GM13977 (cell line): ENCODE measurements at regions not wholly inside any gene's neighbourhood (a gene's known extent, or its start where the extent isn't known, plus 50 kb on each side); places are given as distances from the start of the nearest gene placed in this dataset.

ENCODE experiments used
- DNase-seq: peaks from one replicate; pipeline ENCODE4 v3.0.0; 2012; ENCODE audit warnings: low spot score
- in situ Hi-C: fragments of 300-500 bp; cut with MboI; formaldehyde crosslinking; loops from one replicate; pipeline ENCODE4 v1.12.0; 2022; ENCODE audit warnings: low sequenced_read_pairs, low pct_unique_long_range_greater_than_20kb, mixed read lengths, inconsistent platforms; ENCODE audit not compliant: unreplicated experiment
- TF ChIP-seq, protein P1 (sequence below): IDR thresholded peaks from 2 replicates; pipeline ENCODE4 v1.5.1; 2012; ENCODE audit warnings: mild to moderate bottlenecking, control low read depth; ENCODE audit not compliant: insufficient read depth; ENCODE audit errors: extremely low read depth, missing control alignments

DNA sequence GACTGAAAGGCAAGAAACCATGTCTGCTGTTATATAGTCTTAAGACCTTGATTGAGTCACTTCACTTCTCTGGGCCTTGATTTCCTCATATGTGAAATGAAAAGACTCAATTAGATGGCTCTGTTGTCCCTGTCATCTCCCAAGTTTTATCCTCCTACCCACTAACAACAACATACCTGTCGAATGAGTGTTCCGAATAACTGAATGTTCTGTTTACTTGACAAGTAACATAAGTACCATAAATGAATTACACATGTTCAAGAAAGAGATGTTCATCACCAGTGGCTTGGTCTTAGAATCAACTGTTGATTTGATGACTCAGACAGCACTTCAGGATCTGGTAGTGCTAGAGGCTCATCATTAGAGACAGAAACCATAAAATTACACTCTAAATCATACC is 311.7 kb downstream of the VPS13C start:
- in situ Hi-C loops, result no loop called here
- TF ChIP-seq, protein P1, sequence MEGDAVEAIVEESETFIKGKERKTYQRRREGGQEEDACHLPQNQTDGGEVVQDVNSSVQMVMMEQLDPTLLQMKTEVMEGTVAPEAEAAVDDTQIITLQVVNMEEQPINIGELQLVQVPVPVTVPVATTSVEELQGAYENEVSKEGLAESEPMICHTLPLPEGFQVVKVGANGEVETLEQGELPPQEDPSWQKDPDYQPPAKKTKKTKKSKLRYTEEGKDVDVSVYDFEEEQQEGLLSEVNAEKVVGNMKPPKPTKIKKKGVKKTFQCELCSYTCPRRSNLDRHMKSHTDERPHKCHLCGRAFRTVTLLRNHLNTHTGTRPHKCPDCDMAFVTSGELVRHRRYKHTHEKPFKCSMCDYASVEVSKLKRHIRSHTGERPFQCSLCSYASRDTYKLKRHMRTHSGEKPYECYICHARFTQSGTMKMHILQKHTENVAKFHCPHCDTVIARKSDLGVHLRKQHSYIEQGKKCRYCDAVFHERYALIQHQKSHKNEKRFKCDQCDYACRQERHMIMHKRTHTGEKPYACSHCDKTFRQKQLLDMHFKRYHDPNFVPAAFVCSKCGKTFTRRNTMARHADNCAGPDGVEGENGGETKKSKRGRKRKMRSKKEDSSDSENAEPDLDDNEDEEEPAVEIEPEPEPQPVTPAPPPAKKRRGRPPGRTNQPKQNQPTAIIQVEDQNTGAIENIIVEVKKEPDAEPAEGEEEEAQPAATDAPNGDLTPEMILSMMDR, result no peak
- DNase-seq, result no peak

DNA sequence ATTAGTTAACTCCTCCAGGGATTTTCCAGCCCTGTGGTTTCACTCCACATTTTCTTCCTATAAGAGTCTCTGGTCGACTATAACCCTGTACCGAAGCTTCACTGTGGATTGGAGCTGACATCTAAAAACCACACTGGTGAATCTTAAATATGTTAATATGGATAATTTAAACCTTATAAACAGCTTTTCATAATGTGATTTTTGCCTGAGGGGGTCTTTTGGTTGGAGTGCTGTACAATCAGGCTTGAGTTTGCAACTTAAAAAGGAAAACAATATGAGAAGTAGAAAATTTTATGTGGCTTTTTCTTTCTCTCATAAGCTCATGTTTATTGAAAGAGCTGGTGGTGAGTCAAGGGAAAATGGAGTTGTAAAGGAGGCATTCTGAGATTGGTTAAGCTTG is 313.7 kb downstream of the VPS13C start:
- no peak for DNase-seq
- in situ Hi-C loops, result no loop called here
- TF ChIP-seq, protein P1, result no peak

DNA sequence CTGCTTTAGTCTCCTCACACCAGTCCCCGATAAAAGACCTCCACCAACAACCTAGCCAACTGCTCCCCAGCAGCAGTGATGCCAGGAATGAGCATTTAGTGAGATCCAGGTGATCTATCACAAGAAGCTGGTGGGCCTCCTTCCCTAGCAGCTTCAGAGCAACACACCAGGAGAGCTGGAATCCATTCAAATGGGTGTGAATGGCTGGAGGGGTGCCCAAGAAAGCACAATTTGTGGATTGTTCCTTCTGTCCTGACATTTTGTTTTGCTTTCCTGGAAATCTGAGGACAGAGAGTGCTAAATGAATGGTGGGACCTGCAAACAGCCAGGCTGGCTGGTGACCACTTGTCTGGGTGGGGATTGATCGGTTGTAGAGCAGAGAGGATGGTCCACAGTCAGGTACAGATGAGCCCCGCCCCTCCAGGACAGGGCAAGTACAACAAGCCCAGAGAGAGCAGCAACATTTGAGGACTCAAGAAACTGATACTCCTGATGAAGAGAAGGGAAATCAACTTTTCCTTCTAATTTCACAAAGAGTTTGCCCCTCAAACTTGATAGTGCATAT is 316.8 kb downstream of the VPS13C start:
- TF ChIP-seq, protein P1, result no peak
- in situ Hi-C loops, result no loop called here
- DNase-seq, result no peak

DNA sequence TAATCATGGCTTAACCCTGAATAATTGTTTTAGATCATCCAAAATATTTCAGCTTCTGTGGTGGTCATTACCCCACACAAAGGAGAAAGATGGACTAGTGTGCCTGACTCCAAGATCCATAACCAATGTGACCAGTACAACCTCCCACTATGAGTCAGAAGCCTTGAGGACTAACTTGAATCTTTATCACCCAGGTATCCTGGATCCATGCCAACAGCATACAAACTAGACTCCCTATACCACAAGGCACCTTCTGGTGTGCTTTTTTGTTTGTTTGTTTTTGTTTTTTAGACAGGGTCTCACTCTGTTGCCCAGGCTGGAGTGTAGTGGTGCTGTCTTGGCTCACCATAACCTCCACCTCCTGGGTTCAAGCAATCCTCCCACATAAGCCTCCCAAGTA is 317.7 kb downstream of the VPS13C start:
- TF ChIP-seq, protein P1, result no peak
- in situ Hi-C loops, result no loop called here
- DNase-seq, result no peak

DNA sequence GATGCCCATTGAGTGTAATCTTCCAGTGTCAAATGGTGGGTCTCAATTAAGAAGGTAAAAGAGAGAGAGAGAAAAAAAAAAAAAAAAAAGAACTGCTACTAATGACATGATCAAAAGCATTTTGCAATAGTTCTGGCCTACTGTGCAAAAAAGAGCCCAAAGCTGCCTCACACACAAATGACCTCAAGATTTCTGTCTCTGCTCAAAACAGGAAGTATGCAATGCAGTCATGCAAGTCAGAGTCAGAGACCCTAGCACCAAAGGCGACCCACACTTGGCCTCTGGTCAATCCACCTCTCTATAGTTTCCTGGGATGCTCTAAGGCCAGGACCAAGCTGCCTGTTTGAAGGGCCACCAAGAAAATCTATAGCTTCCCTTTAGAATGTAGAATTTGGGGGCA is 323.5 kb downstream of the VPS13C start:
- in situ Hi-C loops, result no loop called here
- TF ChIP-seq, protein P1, result no peak
- DNase-seq, result no peak

DNA sequence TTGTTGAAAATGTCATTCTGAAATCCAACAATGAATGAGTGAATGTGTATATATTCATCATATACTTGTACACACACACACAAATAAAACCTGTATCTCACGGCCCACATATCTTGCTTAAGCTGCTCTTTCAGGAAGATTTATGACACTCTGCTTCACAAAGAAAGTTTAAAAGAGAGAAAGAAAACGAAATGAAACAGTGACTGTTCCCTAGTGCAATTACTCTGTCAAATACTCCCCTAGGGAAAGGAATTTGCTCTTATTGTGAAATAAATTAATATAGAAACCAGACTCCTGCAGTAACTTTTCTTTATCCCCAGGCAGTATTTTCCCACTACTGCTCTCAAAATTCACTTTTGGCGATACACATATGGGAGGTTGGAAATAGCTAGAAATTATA is 329.1 kb downstream of the VPS13C start:
- DNase-seq, result no peak
- in situ Hi-C loops, result no loop called here
- TF ChIP-seq, protein P1, result no peak

DNA sequence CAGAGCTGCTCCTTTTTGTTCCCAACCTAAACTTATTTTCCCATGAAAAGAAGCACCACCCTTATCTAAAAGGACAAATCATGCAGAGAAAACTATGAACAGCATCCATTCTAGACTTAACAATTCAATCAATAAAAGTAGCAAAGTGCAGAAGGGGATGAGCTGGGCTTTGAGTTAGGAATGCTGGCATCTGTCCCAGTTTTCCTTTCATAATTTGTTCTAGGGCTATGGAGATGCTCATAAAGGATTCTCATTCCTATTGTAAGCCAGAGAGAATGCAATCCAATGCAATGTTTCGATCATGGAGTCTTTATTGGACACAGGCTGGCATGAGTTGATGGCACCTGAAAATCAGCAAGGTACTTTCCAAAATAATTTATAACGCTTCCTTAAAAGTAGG is 330.6 kb downstream of the VPS13C start:
- TF ChIP-seq, protein P1, result no peak
- in situ Hi-C loops, result no loop called here
- DNase-seq, result no peak
